T47D (cell line): ENCODE measurements at regions not wholly inside any gene's neighbourhood (a gene's known extent, or its start where the extent isn't known, plus 50 kb on each side); places are given as distances from the start of the nearest gene placed in this dataset.
"Not testable (repeated sequence)": the region's sequence is repeated elsewhere in the genome, so short reads cannot be mapped to it uniquely, and the experiment has no call there.

Experiments used
- DNase-seq, 2 experiments: peaks; one replicate each; pipeline versions ENCODE4 v3.0.0 to v3.0.0-alpha.2; 2011 to 2012; ENCODE audit warnings: low read depth in 1 of 2, low spot score in 1 of 2
- JUND ChIP-seq: IDR thresholded peaks from 2 replicates; pipeline ENCODE4 v1.6.1; 2012; ENCODE audit warnings: low read depth
- in situ Hi-C: cut with HindIII; loops from 2 replicates; pipeline ENCODE4 v1.10.0; 2016; ENCODE audit warnings: low sequenced_read_pairs, low pct_unique_long_range_greater_than_20kb

DNA sequence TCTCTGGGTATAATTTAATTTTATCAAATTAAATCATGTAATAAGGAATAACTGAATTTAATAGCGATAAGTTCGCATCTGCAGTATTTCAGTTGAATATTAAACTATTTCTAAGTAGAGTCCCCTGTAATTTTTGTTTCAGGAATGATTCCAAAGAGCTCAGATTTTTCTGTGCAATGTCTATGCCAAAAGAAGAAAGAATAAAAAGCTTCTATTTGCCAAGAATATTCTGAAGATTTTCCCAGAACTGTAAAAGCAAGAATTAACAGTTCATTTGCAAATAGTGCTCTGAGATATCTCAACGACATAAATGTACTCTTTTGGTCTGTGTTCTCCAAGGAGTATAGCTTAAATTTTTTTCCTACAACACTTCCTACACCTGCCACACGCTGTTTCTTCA, 1242.8 kb upstream of the DIAPH2 start:
- no peak for TF ChIP-seq JUND
- in situ Hi-C loops, result no loop called here
- DNase-seq, result no peak

DNA sequence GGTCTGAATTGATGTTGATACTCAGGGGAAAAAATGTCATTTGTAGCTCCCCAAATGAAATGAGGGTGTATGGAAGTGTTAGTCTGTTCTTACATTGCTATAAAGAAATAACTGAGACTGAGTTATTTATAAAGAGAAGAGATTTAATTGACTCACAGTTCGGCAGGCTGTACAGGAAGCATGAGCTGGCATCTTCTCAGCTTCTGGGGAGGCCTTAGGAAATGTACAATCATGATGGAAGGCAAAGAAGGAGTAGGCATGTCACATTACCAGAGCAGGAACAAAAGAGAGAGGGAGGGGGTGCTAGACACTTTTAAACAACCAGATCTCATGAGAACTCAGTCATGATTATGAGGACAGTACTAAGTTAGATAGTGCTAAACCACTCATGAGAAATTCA, 1199.9 kb upstream of the DIAPH2 start:
- DNase-seq, result no peak
- TF ChIP-seq JUND, result no peak
- in situ Hi-C loops, result no loop called here

DNA sequence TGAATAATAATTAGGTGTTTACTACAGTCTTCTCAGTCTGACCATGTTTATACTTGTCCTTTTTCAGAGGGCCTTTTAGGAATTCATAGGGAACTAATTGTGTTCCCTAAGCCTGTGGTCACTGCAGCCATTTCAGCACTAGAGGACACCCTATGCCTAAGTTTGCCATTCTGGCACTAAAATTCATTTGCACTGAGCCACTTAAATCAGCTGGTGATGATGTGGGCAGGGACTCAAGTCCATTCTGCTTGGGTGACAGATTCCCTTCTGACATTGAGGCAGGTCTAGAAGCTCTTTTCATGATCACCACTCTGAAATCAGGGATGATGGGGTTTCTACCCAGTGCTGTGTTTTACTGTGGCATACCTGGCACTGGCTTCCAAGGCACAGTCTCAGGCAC, 1178.9 kb upstream of the DIAPH2 start:
- in situ Hi-C loops, result no loop called here
- DNase-seq, result peak in 1 of 2 experiments; percentile 1
- TF ChIP-seq JUND, result no peak

DNA sequence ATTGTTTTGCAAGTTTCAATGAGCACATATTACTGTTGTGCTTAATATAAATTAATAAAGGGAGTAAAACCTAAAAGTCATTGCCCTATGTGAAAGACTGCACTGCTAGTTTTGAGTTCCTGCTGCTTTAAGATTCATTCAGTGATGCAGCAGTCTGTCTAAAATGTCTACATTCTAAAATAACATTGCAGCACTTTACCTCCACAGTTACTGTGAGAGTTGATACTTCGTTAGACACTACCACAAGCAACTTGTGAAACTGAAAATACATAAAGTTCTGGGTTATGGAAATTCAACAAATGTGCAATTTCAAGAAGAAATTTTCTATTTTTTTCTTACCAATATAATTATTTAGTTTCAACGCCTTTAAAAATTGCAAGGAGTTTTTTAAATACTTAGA, 1175.2 kb upstream of the DIAPH2 start:
- no peak for TF ChIP-seq JUND
- in situ Hi-C loops, result no loop called here
- no peak for DNase-seq

DNA sequence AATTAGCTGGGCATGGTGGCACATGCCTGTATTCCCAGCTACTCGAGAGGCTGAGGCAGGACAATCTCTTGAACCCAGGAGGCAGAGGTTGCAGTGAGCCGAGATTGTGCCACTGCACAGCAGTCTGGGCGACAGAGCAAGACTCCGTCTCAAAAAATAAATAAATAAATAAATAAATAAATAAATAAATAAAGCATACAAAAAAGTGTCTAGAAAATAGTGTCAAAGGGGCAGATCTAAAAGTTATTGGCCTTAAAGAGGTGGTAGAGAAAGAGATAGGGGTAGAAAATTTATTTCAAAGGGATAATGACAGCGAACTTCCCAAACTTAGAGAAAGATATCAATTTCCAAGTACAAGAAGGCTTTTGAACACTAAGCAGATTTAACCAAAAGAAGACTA, 1160.6 kb upstream of the DIAPH2 start:
- in situ Hi-C loops, DNase-seq: not testable (repeated sequence)

DNA sequence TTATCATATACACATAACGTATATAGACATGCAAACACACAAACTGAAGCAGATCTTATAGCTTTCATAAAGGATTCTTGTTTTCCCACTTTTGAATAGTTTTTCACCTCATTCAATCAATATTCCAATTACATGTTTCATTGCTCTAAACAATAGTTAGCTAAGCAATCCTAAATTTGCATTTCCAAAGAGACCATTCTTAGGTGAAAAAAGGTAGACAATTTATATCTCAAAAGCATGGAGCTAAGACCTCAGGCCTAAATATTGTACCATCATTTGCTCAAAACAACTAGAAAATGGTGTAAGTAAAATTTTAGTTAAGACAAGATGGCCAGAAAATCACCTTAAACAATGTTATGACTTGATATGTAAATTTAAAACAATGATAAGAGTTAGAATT, 1148.5 kb upstream of the DIAPH2 start:
- no peak for TF ChIP-seq JUND
- in situ Hi-C loops, result no loop called here
- DNase-seq, result no peak

DNA sequence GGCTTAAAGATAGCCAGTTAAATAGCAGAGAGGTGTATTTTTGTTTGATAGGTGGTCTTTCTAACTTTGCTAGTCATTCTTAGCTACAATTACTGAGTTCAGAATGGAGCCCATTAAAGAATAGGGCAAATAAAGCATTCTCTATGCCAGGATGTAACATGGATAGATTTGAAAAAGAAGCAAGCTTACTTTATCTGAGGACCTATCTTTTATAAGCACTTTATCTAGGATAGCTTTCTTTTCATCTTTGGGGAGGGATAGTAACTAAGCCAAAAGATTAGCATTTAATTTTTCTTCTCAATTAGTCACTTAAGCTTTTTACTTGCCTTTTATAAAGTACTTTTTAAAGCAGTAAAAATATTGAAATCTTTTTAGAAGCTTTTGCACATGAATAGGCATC, 1148.0 kb upstream of the DIAPH2 start:
- TF ChIP-seq JUND, result no peak
- in situ Hi-C loops, result no loop called here
- no peak for DNase-seq

DNA sequence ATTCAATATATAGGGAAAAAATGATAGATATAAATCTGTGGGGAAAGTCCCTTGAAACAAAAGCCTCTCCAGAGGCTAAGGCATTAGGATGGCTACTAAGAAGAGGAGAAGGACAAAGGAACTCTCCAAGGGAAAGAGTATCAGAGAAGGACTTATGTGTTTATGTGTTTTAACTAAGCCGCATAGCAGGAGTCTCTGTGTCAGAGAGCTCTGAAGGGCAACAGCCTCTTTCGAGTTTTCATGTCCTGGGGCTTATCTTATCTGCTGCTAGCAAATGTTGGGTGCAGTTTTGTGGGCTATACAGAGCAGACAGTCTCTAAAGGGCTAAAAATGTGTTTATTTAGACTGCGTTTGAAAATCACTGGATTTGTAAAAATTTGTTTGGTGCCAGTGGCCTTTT, 1145.6 kb upstream of the DIAPH2 start:
- in situ Hi-C loops, result no loop called here
- TF ChIP-seq JUND, result no peak
- DNase-seq, result no peak

DNA sequence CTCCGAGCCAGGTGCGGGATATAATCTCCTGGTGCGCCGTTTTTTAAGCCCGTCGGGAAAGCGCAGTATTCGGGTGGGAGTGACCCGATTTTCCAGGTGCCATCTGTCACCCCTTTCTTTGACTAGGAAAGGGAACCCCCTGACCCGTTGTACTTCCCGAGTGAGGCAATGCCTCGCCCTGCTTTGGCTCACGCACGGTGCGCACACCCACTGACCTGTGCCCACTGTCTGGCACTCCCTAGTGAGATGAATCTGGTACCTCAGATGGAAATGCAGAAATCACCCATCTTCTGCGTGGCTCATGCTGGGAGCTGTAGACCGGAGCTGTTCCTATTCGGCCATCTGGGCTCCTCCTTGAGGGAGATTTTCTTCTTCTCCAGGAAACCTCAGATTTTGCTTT, 1135.1 kb upstream of the DIAPH2 start:
- in situ Hi-C loops, result not testable (repeated sequence)

DNA sequence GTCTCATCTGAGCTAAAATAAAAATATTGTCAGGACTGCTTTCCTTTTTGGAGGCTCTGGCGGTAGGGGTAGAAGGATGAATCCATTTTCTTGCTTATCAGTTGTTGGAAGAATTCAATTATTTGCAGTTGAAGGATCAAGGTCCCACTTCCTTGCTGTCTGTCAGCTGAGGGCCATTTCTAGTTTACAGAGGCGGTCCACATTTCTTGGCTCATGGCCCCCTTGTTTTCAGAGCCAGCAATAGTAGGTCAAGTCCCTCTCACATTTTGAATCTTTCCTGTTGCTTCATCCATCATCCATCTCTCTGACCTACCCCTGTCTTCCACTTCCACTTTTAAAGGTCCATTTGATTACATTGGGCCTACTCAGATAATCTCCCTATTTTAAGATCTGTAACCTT, 1099.3 kb upstream of the DIAPH2 start:
- DNase-seq, result no peak
- in situ Hi-C loops, result no loop called here
- TF ChIP-seq JUND, result no peak

More for the DNA sequence above, 1135.1 kb upstream of the DIAPH2 start:
- DNase-seq, result not testable (repeated sequence)

DNA sequence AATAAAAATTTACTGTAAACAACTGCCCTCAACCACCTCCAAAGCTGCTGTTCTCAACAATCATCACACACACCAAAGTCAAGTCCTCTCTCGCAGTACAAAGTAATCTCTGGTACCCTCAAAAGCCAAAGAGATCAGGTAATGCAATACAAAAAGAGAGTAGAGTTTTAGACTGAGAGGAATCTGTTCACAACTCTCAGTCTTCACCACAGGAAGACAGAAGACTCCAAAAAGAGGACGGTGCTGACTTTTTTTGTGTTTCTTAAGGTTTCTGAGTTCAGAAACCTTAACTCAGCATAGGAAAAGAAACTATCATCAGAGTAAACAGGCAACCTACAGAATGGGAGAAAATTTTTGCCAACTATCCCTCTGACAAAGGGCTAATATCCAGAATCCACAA, 1072.3 kb upstream of the DIAPH2 start:
- no peak for DNase-seq
- TF ChIP-seq JUND, result no peak
- in situ Hi-C loops, result no loop called here

DNA sequence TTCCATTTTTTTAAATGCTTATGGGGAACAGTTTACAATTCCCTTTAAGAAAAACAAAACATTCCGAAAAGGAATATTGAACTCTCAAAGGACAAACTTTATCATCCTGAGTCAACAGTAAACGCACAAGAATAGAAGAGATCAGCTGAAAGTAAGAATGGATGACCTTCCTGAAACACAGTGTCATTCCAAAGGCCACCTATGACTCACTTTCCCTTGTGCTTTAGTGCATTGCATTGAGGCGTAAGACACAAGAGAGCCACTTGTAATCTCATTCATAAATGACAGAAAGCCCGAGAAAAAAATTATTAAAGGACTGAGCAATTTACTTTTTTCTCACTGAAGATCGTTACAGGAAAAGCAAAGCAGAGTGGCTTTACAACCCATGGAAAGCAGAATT, 1062.4 kb upstream of the DIAPH2 start:
- no peak for TF ChIP-seq JUND
- in situ Hi-C loops, result no loop called here
- DNase-seq, result no peak

DNA sequence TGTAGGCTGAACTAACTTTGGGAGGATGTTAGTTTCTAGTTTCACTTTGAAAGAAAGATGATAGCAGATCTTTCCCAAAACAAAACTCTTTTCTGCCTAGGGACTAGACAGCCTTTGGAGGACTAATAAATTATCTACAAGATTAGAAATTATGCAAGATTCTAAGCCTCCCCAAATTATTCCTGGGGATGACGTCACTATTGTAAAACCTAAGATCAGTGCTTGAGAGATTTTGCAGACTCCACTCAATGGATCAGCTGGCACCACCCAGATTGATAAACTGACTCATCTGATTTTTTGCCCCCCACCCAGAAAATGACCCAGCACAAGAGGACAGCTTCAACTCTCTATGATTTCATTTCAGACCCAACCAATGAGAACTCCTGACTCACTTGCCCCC, 1057.9 kb upstream of the DIAPH2 start:
- in situ Hi-C loops, result no loop called here
- no peak for DNase-seq
- TF ChIP-seq JUND, result no peak

DNA sequence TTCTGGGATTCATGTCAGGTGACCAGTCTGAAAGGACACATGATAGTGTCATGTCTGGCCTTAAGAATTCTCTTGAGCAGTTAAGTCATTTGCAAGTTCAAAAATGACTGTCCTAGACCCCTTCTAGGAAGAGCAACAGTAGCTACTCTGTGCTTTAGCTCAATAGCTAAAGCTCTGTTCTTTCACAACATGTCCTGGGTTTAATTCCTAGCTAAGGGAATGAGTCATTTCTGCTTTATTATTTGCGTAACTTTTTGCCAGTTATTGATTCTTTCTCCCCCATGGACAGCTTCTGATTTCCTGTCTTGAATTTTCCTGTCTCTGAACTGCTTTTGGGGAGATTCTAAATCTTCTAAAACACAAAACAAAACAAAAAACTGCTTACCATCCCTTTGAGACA, 1055.8 kb upstream of the DIAPH2 start:
- in situ Hi-C loops, result no loop called here

DNA sequence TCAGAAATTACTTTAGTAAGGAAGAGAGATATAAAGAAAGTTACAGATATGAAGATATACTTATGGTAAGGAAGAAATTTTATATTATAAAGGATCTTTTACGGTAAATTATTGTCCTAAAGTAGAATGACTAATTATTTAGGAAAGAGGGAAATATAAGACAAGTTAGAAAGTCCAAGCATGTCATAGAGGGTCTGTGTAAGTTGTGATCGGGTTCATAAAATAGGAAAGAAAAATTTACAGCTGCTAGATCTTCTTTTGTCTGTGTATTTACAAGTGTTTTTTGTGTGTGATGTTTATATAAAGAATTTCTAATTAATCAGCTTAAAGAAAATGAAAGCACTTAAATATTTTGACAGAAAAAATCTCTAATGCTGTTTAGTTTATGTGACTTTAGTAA, 1054.9 kb upstream of the DIAPH2 start:
- in situ Hi-C loops, result no loop called here
- DNase-seq, result no peak
- TF ChIP-seq JUND, result no peak

More for the DNA sequence above, 1055.8 kb upstream of the DIAPH2 start:
- TF ChIP-seq JUND, result no peak
- DNase-seq, result no peak
